ENCODE measurements at regions not wholly inside any gene's neighbourhood (a gene's known extent, or its start where the extent isn't known, plus 50 kb on each side); places are given as distances from the start of the nearest gene placed in this dataset.
A peak's percentile ranks its signal among the peaks of the same experiment; 100 is the strongest.

DNA sequence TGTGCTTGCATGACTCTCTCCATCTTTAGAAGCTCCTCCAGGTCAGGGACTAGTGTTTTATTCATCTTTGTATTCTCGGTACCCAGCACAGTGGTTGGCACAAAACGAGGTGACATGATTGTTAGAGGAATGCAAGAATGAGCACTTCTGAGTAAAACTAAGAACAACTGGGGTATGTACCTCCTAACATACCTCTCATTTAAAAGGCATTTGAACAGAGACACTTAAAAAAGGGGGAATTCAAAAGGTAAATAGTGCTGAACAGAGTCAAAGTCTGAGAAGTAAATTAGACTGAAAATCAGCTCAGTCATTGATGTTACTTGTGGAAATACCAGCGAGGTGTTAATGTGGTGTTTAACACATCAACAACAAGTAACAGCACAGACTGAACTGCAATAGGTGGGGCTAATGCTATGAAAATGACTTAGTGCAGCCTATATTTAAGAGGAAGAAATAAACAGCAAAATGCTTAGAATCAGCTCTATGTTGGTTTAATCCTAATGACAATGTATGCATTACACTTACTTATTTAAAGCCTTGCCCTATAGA lies 102.4 kb downstream of the TMCO5A start:
- ATAC-seq, result no peak
- no peaks in the 10 kb centered on the region for H3K36me3 Mint-ChIP-seq (ENCODE audit: insufficient read depth)
- H3K9me3 Mint-ChIP-seq, result no peaks in the 10 kb centered on the region
- no peak overlapping the region for H3K4me3 Mint-ChIP-seq
- H3K27me3 Mint-ChIP-seq (ENCODE audit: low read depth), result peaks cover 15% of the 10 kb centered on the region
- H3K4me1 Mint-ChIP-seq (ENCODE audit: low read depth), result no peaks in the 10 kb centered on the region
- no peak for DNase-seq

DNA sequence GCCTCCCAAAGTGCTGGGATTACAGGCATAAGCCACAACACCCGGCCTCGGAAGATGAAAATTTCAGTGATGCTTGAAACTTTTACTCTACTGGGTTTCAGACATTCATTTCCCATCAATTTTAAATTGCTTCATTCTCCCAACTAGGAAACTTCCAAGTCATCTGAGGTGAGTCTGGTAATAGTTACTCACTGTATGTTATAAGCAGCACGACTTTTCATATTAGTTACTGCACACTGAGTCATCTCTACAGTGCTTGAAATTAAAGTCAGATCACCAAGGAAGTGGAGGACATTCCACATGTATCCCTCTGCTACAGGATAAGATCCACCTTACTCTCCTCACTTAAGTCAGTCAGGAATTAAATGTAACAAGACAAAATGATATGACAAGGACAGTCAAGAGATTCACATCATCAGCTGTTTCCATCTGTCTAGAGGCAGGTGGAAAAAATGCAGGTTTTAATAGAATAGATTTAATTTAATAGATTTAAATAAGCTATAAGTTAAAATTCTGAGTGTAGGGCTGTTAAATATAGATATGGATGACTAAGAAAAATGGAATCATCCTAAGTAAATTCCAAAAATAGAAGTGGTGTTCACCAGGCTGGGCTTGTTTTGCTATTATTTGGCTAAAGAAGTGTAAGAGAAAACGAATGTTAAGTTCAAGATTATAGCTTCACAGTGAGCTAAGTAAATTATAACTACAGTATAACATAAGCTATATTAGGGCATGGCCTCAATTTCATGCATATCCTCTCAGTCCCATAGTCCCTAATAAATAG lies 104.4 kb downstream of the TMCO5A start:
- Mint-ChIP-seq H3K4me1 (ENCODE audit: low read depth) (no peaks in the 10 kb centered on the region), H3K27me3 (ENCODE audit: low read depth) (peaks cover 15% of the 10 kb centered on the region), H3K9me3 (no peaks in the 10 kb centered on the region), H3K36me3 (ENCODE audit: insufficient read depth) (no peaks in the 10 kb centered on the region), H3K4me3 (no peak overlapping the region)
- DNase-seq (no peak), ATAC-seq (no peak)

DNA sequence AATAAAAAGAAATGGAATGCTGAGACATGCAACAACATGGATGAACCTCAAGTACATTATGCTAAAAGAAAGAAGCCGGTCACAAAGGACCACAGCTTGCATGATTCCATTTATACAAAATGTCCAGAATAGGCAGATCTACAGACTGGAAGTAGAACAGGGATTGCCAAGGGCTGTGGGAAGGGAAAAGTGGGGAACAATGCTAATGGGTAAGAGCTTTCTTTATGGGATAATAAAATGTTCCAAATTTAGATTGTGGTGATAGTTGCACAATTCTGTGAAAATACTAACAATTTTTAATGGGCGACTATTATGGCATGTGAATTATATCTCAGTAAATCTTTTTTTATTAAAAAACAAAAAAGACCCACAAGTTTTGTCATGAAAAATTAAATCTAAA lies 106.2 kb downstream of the TMCO5A start:
- Mint-ChIP-seq H3K4me3 (no peak overlapping the region), H3K36me3 (ENCODE audit: insufficient read depth) (no peaks in the 10 kb centered on the region), H3K27me3 (ENCODE audit: low read depth) (peaks cover 13% of the 10 kb centered on the region), H3K4me1 (ENCODE audit: low read depth) (no peaks in the 10 kb centered on the region), H3K9me3 (no peaks in the 10 kb centered on the region)
- ATAC-seq, result no peak
- no peak for DNase-seq

DNA sequence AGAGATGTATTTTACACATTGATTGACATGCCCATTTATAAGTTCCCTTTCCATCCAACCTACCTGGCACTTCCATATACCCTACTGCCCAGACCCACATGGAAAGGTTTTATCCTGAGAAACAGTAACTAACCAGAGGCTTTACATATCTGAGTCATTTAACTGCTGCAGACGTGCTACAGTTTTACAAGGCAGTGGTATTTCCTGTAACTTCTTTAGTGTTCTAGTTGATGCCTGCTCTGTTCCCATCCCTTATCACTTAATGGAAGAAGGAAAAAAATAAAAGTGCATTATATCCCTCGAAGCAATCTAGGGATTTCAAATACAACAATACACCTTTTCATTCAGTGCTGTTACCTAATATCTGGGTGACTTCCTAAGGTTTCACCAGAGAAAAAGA lies 107.1 kb downstream of the TMCO5A start:
- Mint-ChIP-seq H3K27me3 (ENCODE audit: low read depth) (peaks cover 5% of the 10 kb centered on the region), H3K4me1 (ENCODE audit: low read depth) (no peaks in the 10 kb centered on the region), H3K9me3 (no peaks in the 10 kb centered on the region), H3K4me3 (no peak overlapping the region), H3K36me3 (ENCODE audit: insufficient read depth) (no peaks in the 10 kb centered on the region)
- no peak for DNase-seq
- no peak for ATAC-seq

DNA sequence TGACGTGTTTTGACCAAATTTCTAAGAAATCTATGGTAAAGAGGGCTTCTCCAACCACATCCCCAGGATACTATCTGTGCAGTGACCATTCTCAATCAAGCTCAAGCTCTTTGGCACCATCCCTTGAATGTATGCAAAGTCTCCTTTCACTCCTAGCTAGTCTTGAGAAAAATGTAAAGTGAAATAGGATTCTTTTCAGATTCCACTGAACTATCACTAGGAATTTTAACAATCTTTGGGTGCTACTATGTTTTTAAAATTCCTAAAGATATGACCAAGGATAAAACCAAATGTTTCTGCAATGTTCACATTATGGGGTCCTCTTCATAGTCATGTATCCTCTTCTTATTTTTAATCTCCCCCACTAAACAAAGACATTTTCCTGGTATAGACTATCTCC lies 107.8 kb downstream of the TMCO5A start:
- Mint-ChIP-seq H3K4me3 (no peak overlapping the region), H3K4me1 (ENCODE audit: low read depth) (no peaks in the 10 kb centered on the region), H3K27me3 (ENCODE audit: low read depth) (peaks cover 2% of the 10 kb centered on the region), H3K36me3 (ENCODE audit: insufficient read depth) (no peaks in the 10 kb centered on the region), H3K9me3 (no peaks in the 10 kb centered on the region)
- DNase-seq, result no peak
- ATAC-seq, result no peak

DNA sequence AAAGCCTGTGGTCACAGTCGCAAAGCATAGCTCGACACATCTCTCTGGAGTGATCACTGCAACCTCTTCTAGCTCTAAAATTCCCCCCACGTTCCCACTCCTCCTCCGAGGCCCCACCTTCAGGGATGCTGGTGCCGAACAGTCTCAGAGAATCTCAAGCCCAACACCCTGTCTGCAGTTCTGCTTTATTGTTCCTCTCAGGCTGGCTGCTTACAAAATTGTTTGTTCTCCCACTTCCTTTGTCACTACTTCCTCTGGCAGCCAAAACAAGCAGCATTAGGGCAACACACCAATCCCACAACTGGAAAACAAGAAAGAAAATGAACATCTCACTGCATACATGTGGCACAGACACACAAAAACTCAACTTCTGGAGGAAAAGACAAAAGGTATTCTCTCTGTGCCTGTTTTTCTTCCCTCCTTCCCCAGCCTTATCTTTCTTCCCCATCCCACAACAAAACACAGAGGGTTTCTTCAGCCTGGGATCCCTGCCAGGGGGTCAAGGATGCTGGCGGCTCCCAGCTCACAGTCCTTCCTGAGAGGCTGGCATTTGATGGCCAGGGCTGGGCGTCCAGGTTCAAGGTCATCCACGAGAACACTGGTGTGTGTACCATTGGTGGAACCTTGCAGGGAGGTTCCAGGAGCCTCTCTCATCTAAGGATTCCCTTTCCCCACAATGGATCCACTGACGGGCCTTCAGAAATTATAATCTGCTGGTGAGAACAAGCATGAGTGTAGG lies 108.4 kb downstream of the TMCO5A start:
- DNase-seq (no peak), ATAC-seq (no peak)
- no peaks in the 10 kb centered on the region for H3K36me3 Mint-ChIP-seq (ENCODE audit: insufficient read depth)
- no peaks in the 10 kb centered on the region for H3K4me1 Mint-ChIP-seq (ENCODE audit: low read depth)
- no peaks in the 10 kb centered on the region for H3K27me3 Mint-ChIP-seq (ENCODE audit: low read depth)
- H3K4me3 Mint-ChIP-seq, result no peak overlapping the region
- H3K9me3 Mint-ChIP-seq, result no peaks in the 10 kb centered on the region

DNA sequence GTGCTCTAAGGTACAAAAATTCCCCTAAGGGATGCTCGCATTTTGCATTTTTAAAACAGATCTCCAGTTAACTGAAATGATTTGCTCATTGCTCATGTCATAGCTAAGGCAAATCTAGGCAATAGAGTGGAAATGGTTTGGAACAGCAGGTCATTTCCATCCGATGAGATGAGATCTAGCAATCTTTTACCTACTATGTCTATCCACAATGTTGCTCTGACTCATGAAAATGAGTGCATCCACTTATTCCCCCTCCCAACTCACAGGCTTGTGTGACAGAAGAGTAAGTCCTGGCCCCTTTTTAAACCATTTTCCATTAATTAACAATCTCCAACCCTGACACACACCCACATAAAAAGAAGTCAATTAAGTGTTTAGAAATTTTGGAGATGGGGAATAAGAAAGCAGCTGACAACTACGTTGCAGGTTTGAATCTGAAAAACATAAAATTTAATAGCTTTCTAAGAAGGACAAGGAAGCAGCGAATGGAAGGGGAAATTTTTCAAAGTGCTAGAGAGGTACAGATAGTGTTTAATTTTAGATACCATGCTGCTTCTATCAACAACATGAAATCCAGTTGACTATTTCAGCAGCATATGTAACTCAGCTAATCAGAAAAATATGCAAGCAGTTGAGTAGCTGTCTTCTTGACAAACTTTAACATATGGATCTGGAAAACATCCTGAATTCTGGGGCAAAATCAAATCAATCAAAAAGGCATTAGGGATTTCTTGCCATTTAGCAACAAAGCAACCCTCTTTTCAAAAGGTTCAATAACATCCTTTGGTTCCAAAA lies 112.0 kb downstream of the TMCO5A start:
- H3K4me3 Mint-ChIP-seq, result no peak overlapping the region
- no peaks in the 10 kb centered on the region for H3K4me1 Mint-ChIP-seq (ENCODE audit: low read depth)
- H3K36me3 Mint-ChIP-seq (ENCODE audit: insufficient read depth), result no peaks in the 10 kb centered on the region
- H3K27me3 Mint-ChIP-seq (ENCODE audit: low read depth), result no peaks in the 10 kb centered on the region
- ATAC-seq (no peak), DNase-seq (no peak)
- no peaks in the 10 kb centered on the region for H3K9me3 Mint-ChIP-seq

DNA sequence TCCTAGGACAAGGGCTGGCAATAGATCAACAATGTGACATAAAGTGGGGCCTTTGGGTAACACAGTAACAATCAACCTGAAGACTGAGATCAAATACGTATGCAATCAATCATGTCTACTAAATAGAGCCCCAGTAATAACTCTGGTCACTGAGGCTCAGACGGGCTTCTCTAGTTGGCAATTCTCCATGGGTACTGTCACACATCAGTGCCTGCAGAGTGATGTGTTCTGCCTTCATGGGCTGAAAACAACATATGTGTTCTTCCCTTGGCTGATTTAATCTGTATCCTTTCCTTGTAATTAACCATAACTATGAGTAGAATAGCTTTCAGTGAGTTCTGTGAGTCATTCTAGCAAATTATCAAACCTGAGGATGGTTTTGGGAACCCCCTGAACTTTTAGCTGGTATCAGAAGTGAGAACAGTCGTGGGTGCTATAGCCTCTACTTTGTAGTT lies 113.6 kb downstream of the TMCO5A start:
- Mint-ChIP-seq H3K4me1 (ENCODE audit: low read depth) (no peaks in the 10 kb centered on the region), H3K9me3 (no peaks in the 10 kb centered on the region), H3K36me3 (ENCODE audit: insufficient read depth) (no peaks in the 10 kb centered on the region), H3K27me3 (ENCODE audit: low read depth) (no peaks in the 10 kb centered on the region), H3K4me3 (no peak overlapping the region)
- ATAC-seq (peak; percentile 52 to 66), DNase-seq (no peak)

DNA sequence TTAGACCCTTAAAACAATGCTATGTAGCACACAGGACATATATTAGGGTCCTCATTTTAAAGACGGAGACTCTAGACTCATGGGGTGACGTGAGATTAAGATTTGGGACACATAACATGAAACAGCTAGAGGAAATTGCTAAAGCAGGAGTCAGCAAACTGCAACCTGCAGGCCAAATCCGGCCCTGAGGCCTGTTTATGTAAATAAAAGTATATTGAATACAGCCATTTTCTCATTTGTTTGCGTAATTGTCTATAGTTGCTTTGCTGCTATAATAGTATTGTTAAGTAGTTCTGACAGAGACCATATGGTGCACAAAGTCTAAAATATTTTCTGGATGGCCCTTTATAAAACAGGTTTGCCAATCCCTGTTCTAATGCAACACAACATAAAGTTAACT lies 115.5 kb downstream of the TMCO5A start:
- DNase-seq (no peak), ATAC-seq (no peak)
- H3K4me3 Mint-ChIP-seq, result no peak overlapping the region
- no peaks in the 10 kb centered on the region for H3K27me3 Mint-ChIP-seq (ENCODE audit: low read depth)
- H3K4me1 Mint-ChIP-seq (ENCODE audit: low read depth), result no peaks in the 10 kb centered on the region
- H3K9me3 Mint-ChIP-seq, result no peaks in the 10 kb centered on the region
- no peaks in the 10 kb centered on the region for H3K36me3 Mint-ChIP-seq (ENCODE audit: insufficient read depth)

DNA sequence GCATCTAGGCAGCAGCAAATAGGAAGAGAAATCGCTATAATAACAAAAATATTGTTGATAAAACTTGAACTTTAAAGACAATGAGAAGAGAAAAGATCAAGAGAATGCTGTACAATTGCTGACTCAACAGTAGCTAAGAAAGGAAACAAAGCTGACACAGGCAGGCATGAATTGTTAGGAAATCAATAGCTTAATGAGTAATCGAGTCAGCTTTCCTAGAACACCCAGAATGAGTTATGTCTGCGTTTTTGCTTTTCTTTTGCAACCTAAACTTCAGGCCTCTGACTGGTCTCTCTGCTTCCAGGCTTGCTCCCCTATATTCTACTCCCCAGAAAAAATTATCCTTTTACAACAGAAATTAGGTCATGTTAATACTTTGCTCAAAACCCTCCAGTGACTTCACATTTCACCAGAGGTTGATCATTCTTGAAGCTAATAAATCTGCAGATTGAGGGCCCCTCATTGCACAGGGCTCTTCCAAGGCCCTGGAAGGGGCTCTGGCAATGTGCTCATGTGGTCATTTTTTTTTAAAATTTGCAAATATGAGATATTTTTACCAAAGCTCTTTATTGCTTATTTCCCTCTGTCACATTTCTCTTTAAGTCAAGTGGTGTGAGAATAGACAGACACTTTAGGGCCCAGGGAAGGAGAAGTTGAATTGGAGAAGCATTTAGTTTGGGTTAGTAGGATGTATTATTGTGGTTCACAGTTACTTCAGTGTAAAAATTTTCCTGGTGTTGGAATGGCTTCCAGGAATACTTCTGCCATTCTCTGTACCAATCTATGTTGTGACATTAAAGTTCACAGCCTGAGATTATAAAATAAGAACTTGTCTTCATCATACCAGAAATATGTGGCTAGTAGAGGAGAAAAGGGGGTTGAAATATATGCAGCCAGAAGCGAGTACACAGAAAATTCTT lies 116.3 kb downstream of the TMCO5A start:
- DNase-seq (no peak), ATAC-seq (no peak)
- no peaks in the 10 kb centered on the region for H3K9me3 Mint-ChIP-seq
- H3K4me1 Mint-ChIP-seq (ENCODE audit: low read depth), result no peaks in the 10 kb centered on the region
- no peaks in the 10 kb centered on the region for H3K27me3 Mint-ChIP-seq (ENCODE audit: low read depth)
- no peak overlapping the region for H3K4me3 Mint-ChIP-seq
- no peaks in the 10 kb centered on the region for H3K36me3 Mint-ChIP-seq (ENCODE audit: insufficient read depth)

DNA sequence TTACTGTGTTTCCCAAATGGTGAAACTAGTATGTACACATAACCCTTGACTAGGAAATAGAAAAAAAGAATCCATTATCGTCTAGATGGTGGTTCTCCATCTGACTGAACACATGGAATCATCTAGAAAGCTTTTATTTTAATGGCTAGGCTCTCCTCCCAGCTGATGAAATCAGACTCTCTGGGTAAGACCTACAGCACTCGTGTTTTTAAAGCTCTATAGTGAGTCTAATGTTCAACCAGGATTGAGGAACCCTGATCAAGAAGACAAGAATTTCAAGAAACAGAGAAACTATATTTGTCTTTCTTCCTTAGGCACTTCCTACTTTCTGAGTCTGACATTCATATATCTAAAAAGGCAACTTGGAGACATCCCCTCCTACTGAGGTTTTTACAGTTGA lies 118.8 kb downstream of the TMCO5A start:
- Mint-ChIP-seq H3K36me3 (ENCODE audit: insufficient read depth) (no peaks in the 10 kb centered on the region), H3K9me3 (no peaks in the 10 kb centered on the region), H3K4me3 (no peak overlapping the region), H3K27me3 (ENCODE audit: low read depth) (no peaks in the 10 kb centered on the region), H3K4me1 (ENCODE audit: low read depth) (no peaks in the 10 kb centered on the region)
- DNase-seq, result no peak
- ATAC-seq, result no peak

DNA sequence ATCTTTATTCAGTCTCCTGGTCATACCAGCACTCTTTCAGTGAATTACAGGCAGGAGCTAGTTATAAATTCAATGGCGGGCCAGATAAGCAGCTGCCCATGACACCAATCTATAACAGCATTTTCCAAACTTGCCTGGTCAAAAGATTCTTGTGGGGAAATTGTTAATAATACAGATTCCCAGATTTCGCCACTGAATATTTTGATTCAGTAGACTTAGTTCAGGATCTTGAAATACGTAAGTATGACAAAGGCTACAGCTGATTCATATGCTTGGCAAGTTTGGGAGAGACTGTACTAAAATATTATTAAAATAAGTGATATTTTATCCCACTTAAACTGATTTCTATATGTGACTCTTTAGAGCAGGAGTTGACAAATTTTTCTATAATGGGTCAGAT lies 119.3 kb downstream of the TMCO5A start:
- Mint-ChIP-seq H3K4me1 (ENCODE audit: low read depth) (peaks cover under 1% of the 10 kb centered on the region), H3K4me3 (no peak overlapping the region), H3K27me3 (ENCODE audit: low read depth) (peaks cover 3% of the 10 kb centered on the region), H3K9me3 (no peaks in the 10 kb centered on the region), H3K36me3 (ENCODE audit: insufficient read depth) (no peaks in the 10 kb centered on the region)
- DNase-seq (no peak), ATAC-seq (no peak)

DNA sequence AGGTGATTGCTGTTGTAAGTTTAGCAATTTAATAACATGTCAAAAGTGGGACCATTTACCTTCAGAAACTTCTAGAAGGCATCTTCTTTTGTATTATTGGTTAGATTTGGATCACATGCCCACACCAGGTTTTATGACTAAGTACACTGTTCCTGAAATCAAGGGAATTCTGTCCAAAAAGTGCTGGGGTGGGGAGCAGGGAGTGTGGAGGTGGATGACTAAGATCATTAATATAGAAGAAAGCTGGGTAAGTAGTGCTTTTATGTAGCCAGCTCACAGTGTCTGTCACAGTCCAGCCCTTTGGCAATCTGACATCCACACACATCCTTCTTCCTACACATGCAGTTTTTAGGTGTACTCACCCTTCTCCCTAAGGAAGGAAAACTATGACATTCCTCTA lies 120.0 kb downstream of the TMCO5A start:
- Mint-ChIP-seq H3K9me3 (no peaks in the 10 kb centered on the region), H3K4me1 (ENCODE audit: low read depth) (peaks cover 2% of the 10 kb centered on the region), H3K4me3 (no peak overlapping the region), H3K27me3 (ENCODE audit: low read depth) (peaks cover 9% of the 10 kb centered on the region), H3K36me3 (ENCODE audit: insufficient read depth) (no peaks in the 10 kb centered on the region)
- DNase-seq (no peak), ATAC-seq (no peak)

Data from activated T-cell treated with anti-CD3 and anti-CD28 coated beads, Interleukin-2, amount 50 U/mL, for 4 hours (primary cell).